HG02642 (cell line): ENCODE measurements at regions not wholly inside any gene's neighbourhood (a gene's known extent, or its start where the extent isn't known, plus 50 kb on each side); places are given as distances from the start of the nearest gene placed in this dataset.

Source experiments
- ATAC-seq: cut with Tn5 transposase; IDR thresholded peaks from one replicate; pipeline ENCODE4 v1.9.1; 2021; ENCODE audit warnings: mild to moderate bottlenecking; ENCODE audit not compliant: unreplicated experiment, poor library complexity

DNA sequence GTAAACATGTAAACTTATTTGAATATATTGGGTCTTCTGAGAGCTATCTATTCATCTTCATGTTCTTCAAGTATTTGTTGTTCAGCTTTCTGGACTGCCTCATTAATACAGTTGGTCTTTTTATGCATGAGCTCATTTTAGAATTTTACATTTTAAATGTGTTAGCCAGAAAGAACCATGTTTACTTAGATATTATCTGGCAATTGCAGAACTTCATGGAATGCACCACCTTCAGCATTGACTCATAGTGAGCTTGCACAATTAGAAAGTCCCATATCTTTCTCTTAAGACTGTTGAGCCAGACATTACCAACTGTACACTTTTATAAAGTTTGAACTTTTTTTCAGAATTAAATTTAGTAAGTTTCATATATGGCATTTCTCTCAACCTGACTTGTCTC lies 536.7 kb downstream of the RIT2 start:
- no peak for ATAC-seq

DNA sequence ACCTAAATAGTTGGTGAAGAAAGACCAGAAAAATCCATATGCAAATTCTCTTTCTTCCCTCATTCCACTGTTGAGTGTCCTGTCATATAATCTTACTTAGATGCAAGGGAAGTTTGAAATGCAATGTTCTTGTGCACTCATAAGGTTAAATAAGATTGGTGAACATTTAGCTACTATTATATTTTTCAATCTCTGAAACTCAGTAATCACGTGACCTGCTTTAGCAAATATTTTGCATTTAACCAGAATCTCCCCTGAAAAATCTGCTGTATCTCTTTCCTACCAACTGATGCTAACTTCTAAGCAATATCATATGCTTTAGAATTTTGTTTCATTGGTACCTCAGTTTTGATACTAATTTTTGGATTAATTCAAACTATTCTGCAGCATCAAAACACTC lies 533.2 kb downstream of the RIT2 start:
- ATAC-seq = no peak

DNA sequence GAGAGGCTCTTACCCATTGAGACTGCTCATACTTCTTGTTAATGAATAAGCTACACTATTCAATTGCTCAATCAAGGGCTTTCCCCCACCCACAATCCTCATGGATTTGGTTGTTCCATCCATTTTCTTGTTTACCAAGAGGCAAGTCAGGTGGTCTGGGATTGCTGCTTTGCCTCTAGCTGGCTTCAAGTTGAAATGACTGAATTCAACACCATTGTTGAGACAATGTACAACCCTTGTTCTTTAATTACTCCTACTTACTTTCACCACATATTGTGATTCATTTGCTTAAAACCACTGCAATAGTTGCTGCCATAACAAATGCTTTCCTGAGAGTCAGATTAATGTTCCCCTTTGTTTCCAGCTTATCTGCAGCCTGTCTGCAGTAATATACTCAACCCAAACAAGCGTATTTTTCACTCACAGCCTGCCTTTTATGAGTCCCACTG lies 532.2 kb downstream of the RIT2 start:
- ATAC-seq = no peak

DNA sequence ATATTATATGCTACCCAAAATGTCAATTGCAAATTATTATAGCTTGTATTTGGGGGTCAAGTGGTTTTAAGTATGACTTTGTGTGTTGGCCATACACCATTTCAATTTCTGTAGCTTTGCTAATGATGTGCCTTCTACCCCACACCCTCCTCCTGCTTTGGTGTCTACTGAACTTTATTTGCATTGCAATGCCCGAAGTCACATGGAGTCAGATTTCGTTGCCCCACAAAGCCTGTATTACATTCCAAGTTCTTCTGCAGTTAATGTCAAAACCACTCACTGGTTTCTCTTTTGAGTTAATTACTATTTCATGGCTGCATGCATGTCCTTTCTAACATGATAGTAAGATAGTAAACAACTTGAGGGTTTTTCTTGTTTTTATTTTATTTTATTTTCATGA lies 528.9 kb downstream of the RIT2 start:
- ATAC-seq = no peak

DNA sequence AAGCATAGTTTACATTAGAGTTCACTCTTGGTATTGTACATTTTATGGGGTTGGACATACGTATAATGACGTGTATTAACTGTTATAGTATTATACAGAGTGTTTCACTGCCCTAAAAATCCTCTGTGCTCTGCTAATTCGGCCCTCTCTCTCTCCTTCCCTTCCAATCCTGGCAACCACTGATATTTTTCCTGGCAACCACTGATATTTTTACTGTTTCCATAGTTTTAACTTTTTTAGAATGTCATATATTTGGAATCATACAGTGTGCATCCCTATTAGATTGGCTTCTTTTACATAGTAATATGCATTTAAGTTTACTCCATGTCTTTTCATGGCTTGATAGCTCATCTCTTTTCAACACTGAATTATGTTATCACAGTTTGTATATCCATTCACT lies 526.7 kb downstream of the RIT2 start:
- ATAC-seq = no peak

DNA sequence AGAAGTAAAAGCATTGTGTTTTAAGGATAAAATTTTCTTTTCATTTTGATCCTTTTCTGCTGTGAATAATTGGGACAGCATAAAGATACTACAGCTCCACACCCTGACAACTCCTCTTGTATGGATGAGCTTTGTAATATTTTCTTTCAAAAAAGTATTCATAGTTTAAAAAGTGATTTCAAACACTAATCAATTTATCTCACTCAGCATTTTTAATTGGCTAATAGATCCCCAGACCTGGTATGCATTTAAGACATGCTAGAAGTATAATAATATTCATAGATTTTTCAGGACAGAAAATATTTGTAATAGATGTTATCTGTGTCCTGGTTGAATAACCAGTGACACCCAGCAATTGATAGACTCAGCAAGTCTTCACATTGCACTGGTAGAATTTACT lies 510.7 kb downstream of the RIT2 start:
- ATAC-seq = no peak

DNA sequence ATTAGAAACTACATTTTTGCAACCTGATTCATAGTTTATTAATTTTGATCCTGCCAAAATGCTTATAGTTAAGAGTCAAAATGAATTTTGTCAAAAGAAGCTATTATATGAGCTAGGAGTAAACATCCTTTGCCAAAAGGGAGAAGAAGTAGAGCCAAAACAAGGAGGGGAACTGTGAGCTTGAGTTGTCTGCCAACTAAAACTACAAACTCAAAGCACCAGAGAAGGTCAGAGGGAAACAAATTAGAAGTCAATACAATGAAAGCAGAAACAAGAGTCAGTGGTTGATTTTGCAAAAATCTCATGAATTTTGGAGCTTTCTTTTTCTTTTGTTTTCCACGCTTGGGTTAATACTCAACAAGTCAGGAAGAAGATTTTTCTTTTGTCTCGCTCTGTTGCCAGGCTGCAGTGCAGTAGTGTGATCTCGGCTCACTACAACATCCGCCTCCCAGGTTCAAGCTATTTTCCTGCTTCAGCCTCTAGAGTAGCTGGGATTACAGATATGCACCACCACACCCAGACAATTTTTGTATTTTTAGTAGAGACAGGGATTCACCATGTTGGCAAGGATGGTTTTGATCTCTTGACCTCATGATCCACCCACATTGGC lies 508.5 kb downstream of the RIT2 start:
- ATAC-seq = no peak

DNA sequence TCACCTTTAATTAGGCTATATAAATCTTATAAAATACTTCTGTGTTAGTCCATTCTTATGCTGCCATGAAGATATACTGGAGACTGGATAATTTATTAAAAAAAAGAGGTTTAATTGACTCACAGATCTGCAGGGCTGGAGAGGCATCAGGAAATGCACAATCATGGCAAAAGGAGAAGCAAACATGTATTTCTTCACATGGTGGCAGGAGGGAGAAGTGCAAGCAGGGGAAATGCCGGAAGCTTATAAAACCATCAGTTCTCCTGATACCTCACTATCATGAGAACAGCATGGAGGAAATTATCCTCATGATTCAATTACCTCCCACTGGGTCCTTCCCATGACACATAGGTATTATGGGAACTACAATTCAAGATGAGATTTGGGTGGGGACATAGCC lies 504.4 kb downstream of the RIT2 start:
- no peak for ATAC-seq

DNA sequence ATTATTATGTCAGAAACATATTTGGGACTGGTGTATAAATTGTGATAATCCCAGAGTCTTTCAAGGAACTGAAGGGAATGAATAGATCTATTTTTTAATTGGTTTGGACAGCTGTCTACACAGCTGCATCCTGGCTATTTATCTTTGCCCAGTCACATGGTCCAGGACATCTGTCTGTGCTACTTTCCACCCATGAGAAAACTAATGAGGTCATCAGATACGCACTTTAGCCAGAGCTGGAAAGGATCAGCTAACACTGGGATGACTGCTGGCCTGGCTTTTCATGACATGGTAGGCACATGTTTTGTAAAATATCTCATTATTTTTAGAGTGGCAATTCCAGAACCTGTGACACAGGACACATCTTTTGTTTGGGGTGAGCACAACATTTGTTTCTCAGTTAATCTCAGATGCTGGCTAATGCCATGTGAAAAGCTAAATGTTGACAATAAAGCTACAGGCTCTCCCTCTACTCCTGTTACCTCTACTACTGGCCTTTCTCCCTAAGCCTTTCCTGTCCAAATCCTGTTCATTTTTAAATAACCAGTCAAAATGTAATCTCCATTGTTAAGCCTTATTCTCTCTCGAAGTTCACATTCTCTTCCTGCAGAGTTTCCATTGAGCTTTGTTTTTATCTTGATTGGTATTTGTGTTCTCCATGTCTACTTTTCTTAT lies 500.7 kb downstream of the RIT2 start:
- no peak for ATAC-seq

DNA sequence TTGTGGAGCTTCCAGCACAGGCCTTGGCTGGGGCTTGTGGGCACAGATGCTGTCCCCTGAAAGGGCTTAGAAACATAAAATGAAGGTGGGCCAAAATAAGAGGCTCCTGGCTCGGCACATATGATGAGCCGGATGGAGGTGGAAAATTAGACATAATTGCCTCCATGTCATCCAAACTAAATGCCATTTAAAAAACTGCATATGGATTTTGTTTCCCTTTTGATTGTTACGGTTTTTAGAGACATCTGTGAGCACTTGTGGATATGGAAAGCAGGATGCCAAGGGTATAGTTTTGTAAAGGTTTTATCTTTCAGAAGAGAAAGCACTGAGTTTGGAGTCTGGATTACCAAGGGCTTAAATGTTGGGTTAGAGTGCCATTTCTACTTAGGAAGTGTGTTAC lies 498.3 kb downstream of the RIT2 start:
- no peak for ATAC-seq

DNA sequence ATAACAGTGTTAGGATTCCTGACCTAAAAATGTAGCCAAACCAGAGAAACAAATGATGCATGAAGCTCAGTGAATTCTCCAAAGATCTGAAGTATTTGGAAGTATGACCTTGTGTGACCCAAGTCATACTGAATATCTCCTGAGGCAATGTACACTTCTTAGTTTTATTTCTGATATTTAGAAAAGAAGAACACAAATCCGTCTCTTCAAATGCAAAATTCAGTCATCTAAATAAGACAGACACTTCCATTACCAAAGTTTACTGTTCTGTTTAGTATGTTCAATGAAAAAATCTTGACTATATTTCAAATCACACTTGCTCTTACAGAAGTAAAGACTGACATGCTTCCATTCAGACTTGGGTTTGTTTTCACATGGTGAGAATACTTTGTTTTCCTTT lies 495.7 kb downstream of the RIT2 start:
- ATAC-seq = no peak

DNA sequence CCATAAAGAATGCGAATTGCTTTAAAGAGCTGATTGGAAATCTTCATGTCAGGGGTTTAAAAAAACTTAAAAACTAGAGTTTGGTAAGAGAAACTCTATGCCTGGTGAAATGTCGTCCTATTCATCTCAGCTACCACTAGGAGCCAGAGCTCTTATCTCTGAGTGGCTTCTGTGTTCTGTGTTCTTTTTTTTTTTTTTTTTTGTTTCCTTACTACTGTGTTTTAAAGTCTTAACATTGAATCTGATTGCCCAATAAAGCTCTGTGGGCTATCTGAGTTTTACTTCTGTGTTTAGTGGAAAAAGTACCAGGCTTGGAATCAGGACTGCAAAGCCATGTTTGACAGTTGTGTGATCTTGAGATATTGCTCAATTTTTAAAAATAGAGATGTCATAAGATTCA lies 494.8 kb downstream of the RIT2 start:
- ATAC-seq = no peak

DNA sequence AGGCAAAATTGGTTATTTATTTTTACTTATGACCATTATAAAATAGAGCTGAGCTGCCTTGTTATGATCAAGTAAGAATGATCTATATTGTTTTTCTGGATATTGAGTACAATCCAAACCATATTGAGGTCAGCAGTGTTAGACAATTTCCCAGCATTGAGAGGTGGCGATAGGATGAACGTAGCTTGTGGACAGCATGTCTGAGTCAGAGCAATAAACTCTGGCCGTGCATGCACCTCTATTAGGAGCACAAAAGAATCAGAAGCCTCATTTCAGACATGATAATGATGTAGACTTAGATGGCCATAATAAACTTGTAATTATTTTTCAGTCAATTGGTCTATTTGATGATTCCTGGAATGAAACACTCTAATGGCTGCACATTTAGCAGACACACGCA lies 491.6 kb downstream of the RIT2 start:
- ATAC-seq = no peak

DNA sequence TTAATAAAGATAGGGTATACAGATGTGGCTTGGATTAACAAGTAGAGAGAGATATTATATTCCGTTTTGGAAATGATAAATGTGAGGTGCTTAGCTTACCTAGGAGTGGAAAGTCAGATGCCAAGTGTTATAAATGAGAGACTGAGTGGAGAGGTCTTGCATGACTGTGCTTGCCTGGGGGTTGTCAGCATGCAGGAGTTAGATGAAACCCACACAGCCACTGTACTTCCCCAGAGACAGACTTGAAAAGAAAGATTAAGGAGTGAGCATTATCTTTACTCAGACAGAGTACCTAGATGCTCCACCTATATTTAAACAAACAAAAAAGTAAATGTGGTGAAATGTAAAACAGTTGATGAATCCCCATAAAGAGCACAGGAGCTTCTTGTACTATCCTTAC lies 482.7 kb downstream of the RIT2 start:
- ATAC-seq = no peak

DNA sequence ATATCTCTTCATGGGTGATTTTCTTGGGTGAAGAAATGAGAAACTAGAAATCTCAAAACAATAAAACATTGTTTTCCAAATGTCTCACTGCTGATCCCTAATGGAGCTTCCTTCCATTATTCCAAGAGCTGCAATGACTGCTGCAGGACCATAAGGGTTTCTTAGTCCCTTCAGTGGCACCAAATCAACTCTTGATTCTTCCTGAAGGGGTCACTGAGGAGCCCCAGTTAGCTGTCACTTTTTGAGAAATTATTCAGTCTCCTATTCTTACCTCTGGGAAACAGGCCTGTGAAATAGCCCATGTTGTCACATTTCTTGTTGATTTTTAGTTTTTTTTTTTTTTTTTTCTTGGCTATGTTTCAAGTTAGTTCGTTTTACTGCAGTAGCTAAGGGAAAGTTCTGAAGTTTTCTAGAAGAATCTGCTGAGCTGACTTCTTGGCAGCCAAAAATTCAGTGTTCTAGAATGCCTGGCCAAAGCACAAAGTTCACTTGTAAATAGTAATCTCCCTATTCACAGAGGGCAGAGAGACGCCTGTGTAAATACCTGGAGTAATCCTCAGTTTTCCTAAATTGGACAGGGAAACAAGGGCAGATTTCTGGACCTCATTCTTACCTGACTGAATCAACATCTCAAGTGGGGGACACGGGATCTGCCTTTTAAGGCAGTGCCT lies 480.0 kb downstream of the RIT2 start:
- ATAC-seq = no peak

DNA sequence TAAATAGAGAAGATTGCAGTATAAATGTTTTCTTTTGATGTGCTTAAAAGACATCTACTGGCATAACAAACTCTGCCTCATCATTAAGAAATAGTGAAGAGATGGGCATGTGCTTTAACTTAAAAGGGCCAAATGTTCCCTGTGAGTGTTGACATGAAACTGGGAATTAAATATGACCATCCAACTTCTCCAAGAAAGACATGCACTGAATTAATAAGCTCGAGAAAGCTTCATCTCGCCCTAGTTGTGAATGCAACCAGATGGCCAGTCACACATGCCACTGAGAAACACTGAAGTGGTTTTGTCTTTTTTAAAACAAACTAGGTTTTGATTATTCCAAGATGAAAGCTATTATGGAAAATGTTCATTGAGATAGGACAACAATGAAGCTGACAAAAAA lies 479.2 kb downstream of the RIT2 start:
- ATAC-seq = no peak

DNA sequence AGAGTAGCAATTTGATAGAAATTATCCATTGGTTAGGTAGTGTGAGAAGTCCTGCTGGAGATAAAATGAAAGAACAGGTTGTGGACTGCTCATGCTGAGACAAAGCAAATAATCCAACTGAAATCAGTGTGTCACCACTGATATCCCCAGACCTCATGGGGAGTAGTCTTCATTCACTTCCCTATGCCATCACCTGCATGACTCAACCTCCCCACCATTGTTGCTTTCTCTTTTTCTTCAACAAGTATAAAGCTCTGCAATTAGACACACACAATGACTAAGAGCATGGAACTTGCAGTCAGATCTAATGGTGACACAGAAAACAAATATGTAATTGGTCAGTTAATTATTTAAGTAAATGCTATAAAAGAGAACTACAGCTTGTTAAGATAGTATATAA lies 475.3 kb downstream of the RIT2 start:
- no peak for ATAC-seq

DNA sequence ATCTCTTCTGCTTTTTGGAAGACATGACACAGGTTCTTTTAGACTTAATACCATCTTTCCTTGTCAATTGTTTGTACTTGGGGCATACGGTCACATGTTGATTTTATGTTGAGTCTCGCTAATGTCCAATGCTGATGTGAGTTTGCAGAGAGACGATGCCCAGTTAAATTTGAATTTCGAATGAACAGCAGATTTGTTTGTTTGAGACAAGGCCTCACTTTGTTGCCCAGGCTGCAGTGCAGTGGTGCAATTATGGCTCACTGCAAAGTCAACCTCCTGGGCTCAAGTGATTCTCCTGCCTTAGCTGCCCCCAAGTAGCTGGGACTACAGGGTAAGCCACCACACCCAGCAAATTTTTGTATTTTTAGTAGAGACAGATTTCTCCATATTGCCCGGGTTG lies 473.5 kb downstream of the RIT2 start:
- ATAC-seq = no peak

DNA sequence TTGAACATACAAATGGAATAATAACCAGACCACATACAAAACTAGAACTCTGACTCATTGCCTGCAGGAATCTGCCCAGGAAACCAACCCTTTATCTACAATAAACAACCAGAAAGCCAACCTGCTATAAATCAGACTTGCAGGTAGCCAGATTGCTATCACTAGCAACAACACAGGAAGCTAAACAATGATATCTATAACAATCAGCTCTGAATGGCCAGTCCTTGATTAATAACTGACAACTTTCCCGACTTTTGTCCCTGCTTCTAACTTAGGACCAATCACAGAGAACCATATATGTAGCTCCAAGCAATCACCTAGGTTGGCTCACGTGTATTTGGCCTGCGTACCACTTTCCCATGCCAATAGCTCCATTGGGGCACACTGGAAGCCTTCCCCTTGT lies 470.8 kb downstream of the RIT2 start:
- no peak for ATAC-seq

DNA sequence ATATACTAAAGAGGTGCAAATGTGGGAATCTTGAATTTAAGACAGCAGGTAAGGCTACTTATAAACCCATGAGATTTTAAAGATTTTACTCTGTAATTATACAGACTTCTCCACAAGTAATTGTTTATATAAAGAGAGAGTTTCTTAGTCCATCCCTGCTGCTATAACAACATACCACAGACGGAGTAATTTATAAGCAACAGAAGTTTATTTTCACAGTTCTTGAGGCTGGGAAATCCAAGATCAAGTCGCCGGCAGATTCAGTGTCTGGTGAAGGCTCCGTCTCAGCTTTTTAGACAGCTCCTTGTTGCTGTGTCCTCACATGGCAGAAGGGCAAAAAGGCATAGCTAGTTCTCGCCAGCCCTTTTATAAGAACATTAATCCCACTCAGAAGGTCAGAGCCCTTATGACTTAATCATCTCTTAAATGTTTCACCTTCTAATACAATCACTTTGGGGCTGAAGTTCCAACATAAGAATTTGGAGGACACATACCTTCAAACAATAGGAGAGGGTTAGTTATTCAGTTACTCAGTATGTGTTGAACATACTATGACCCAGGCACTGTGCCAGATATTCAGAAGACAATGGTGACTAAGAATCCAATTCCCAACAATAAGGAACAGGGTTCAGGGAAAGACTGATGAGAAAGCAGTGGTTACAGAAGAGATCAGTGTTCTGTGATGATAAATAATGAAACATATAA lies 466.0 kb downstream of the RIT2 start:
- no peak for ATAC-seq

DNA sequence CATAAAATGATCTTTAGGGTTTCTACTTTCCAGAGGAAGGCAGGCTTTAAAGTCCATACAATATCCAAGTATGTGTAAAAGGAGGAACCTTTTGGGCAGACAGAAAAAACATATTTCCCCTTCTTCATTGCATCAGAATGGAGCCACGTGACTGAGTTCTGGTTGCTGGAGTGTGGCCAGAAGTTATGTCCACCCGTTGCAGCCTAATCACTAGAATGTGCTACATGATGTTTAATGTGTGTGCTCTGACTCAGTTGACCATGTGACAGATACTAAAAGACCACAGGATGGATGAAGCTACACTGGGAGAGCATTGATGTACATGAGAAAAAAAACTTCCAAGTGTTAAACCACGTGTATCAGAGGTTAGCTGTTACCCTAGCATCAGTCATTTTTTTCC lies 460.9 kb downstream of the RIT2 start:
- ATAC-seq = no peak
